WTC11 (cell line): ENCODE measurements at regions not wholly inside any gene's neighbourhood (a gene's known extent, or its start where the extent isn't known, plus 50 kb on each side); places are given as distances from the start of the nearest gene placed in this dataset.

ENCODE experiments used
- ATAC-seq: fragments of 200-7000 bp; cut with Tn5 transposase; 2 replicates; pipeline ENCODE4 v1.10.0; 2021; ENCODE audit warnings: mild to moderate bottlenecking, moderate library complexity
- CTCF ChIA-PET: fragments of 300-600 bp; sonication (Branson Sonifier 250); formaldehyde crosslinking; loops from one replicate; lab custom pipeline; 2021; ENCODE audit warnings: antibody characterized with exemption; lab: Charles Lee
- POLR2A ChIA-PET: fragments of 350-600 bp; sonication (Branson Sonifier 250); formaldehyde crosslinking; loops from one replicate; lab custom pipeline; 2021; ENCODE audit warnings: antibody characterized with exemption; lab: Charles Lee
- DNase-seq: peaks from one replicate; pipeline ENCODE4 v3.0.0; 2021; ENCODE audit warnings: low spot score
- H3K27ac Mint-ChIP-seq: 2 replicates; pipeline ENCODE4 v1.8.0; 2021; ENCODE audit warnings: mixed read lengths
- H3K27me3 Mint-ChIP-seq: 2 replicates; pipeline ENCODE4 v1.8.0; 2021; ENCODE audit warnings: low read depth, mild to moderate bottlenecking, moderate library complexity, mixed read lengths
- H3K36me3 Mint-ChIP-seq: 2 replicates; pipeline ENCODE4 v1.8.0; 2021; ENCODE audit warnings: mixed read lengths
- H3K4me1 Mint-ChIP-seq: 2 replicates; pipeline ENCODE4 v1.8.0; 2022; ENCODE audit warnings: mixed read lengths
- H3K4me3 Mint-ChIP-seq: 2 replicates; pipeline ENCODE4 v1.8.0; 2021; ENCODE audit warnings: mild to moderate bottlenecking, moderate library complexity, mixed read lengths
- H3K9me3 Mint-ChIP-seq: 2 replicates; pipeline ENCODE4 v1.8.0; 2021; ENCODE audit warnings: mixed read lengths
- ATF1 ChIP-seq: sonication (generic); formaldehyde crosslinking; IDR thresholded peaks from 2 replicates; pipeline ENCODE4 v1.8.1; 2023; ENCODE audit warnings: mild to moderate bottlenecking, moderate library complexity, missing genetic modification reagents
- E2F1 ChIP-seq: sonication (generic); formaldehyde crosslinking; IDR thresholded peaks from 2 replicates; pipeline ENCODE4 v1.8.0; 2022; ENCODE audit warnings: mild to moderate bottlenecking, missing genetic modification reagents
- E2F5 ChIP-seq: sonication (generic); formaldehyde crosslinking; IDR thresholded peaks from 2 replicates; pipeline ENCODE4 v1.8.1; 2022; ENCODE audit warnings: mild to moderate bottlenecking, moderate library complexity, missing genetic modification reagents
- EMX1 ChIP-seq: fragments of 250-450 bp; sonication (Bioruptor Pico); IDR thresholded peaks from 2 replicates; pipeline ENCODE4 v1.8.0; 2021; ENCODE audit warnings: mild to moderate bottlenecking
- ESRRA ChIP-seq: sonication (generic); formaldehyde crosslinking; IDR thresholded peaks from 2 replicates; pipeline ENCODE4 v1.8.1; 2022; ENCODE audit warnings: mild to moderate bottlenecking, missing genetic modification reagents, borderline replicate concordance
- ETV6 ChIP-seq: sonication (generic); formaldehyde crosslinking; IDR thresholded peaks from 2 replicates; pipeline ENCODE4 v1.8.1; 2022; ENCODE audit warnings: mild to moderate bottlenecking, missing genetic modification reagents
- FOXP4 ChIP-seq: sonication (generic); formaldehyde crosslinking; IDR thresholded peaks from 2 replicates; pipeline ENCODE4 v1.8.0; 2022; ENCODE audit warnings: mild to moderate bottlenecking, missing genetic modification reagents
- JUN ChIP-seq: sonication (generic); formaldehyde crosslinking; IDR thresholded peaks from 2 replicates; pipeline ENCODE4 v1.8.0; 2023; ENCODE audit warnings: mild to moderate bottlenecking, missing genetic modification reagents
- NFATC4 ChIP-seq: fragments of 250-450 bp; sonication (Bioruptor Pico); IDR thresholded peaks from 2 replicates; pipeline ENCODE4 v1.9.0; 2021; ENCODE audit warnings: mild to moderate bottlenecking
- NR3C1 ChIP-seq: sonication (generic); formaldehyde crosslinking; conservative IDR thresholded peaks from 2 replicates; pipeline ENCODE4 v1.8.1; 2023; ENCODE audit warnings: low read depth, mild to moderate bottlenecking, missing genetic modification reagents
- OVOL2 ChIP-seq: fragments of 250-450 bp; sonication (Bioruptor Pico); IDR thresholded peaks from 2 replicates; pipeline ENCODE4 v1.9.0; 2021; ENCODE audit warnings: mild to moderate bottlenecking, borderline replicate concordance
- RORB ChIP-seq: fragments of 250-450 bp; sonication (Bioruptor Pico); IDR thresholded peaks from 2 replicates; pipeline ENCODE4 v1.9.0; 2021; ENCODE audit warnings: mild to moderate bottlenecking
- SMAD3 ChIP-seq: sonication (generic); formaldehyde crosslinking; IDR thresholded peaks from 2 replicates; pipeline ENCODE4 v1.8.0; 2022; ENCODE audit warnings: missing genetic modification reagents, mild to moderate bottlenecking, borderline replicate concordance
- SMAD4 ChIP-seq: sonication (generic); formaldehyde crosslinking; IDR thresholded peaks from 2 replicates; pipeline ENCODE4 v1.8.0; 2022; ENCODE audit warnings: mild to moderate bottlenecking, missing genetic modification reagents
- ZNF219 ChIP-seq: sonication (generic); formaldehyde crosslinking; IDR thresholded peaks from 2 replicates; pipeline ENCODE4 v1.8.0; 2023; ENCODE audit warnings: missing genetic modification reagents, mild to moderate bottlenecking, borderline replicate concordance
- ZNF512 ChIP-seq: sonication (generic); formaldehyde crosslinking; IDR thresholded peaks from 2 replicates; pipeline ENCODE4 v1.8.1; 2022; ENCODE audit warnings: missing genetic modification reagents, borderline replicate concordance

GRCh38 chr1:209444961-209445360 is 138.6 kb upstream of the CAMK1G start:
- no peak for DNase-seq
- H3K9me3 Mint-ChIP-seq, result peaks cover 11% of the 10 kb centered on the region
- TF ChIP-seq JUN (CRISPR knock-in tag) (no peak), OVOL2 (CRISPR knock-in tag) (no peak), ZNF512 (CRISPR knock-in tag) (no peak), E2F1 (no peak), SMAD3 (CRISPR knock-in tag) (no peak), ESRRA (no peak), SMAD4 (CRISPR knock-in tag) (no peak)
- TF ChIP-seq, all 79 proteins: peak for 0
- no peak for ATAC-seq
- ChIA-PET CTCF (interaction anchor here (1.4 kb wide), 1 partner anchor 91 kb away, joined by 3 read pairs; no protein-coding TSS in a partner anchor), POLR2A (no interaction called here)
- Mint-ChIP-seq H3K27ac (no peak overlapping the region), H3K4me3 (no peak overlapping the region), H3K36me3 (peaks cover 5% of the 10 kb centered on the region), H3K27me3 (peaks cover 2% of the 10 kb centered on the region; the same call in 1 of the 2 replicates), H3K4me1 (peaks cover 36% of the 10 kb centered on the region)

GRCh38 chr1:209445576-209445975 is 137.9 kb upstream of the CAMK1G start:
- peaks cover 36% of the 10 kb centered on the region for H3K4me1 Mint-ChIP-seq
- ATAC-seq, result no peak
- peaks cover 3% of the 10 kb centered on the region; the same call in 1 of the 2 replicates for H3K36me3 Mint-ChIP-seq
- ChIA-PET POLR2A (no interaction called here), CTCF (interaction anchor here (1.4 kb wide), 1 partner anchor 91 kb away, joined by 3 read pairs; no protein-coding TSS in a partner anchor)
- H3K27ac Mint-ChIP-seq, result no peak overlapping the region
- H3K9me3 Mint-ChIP-seq, result peaks cover 8% of the 10 kb centered on the region
- no peaks in the 10 kb centered on the region; the same call in 1 of the 2 replicates for H3K27me3 Mint-ChIP-seq
- no peak for DNase-seq
- H3K4me3 Mint-ChIP-seq, result no peak overlapping the region
- TF ChIP-seq ATF1 (CRISPR knock-in tag), result no peak

GRCh38 chr1:209446356-209446755 is 137.2 kb upstream of the CAMK1G start:
- CTCF ChIA-PET, result no interaction called here
- H3K9me3 Mint-ChIP-seq, result peaks cover 8% of the 10 kb centered on the region
- TF ChIP-seq E2F5 (CRISPR knock-in tag) (no peak), NFATC4 (no peak), RORB (CRISPR knock-in tag) (no peak), ETV6 (CRISPR knock-in tag) (no peak), NR3C1 (CRISPR knock-in tag) (no peak), EMX1 (CRISPR knock-in tag) (no peak), ZNF219 (CRISPR knock-in tag) (no peak), E2F1 (no peak), ESRRA (no peak), FOXP4 (no peak)
- TF ChIP-seq, all 79 proteins: peak for 0
- no peak for DNase-seq
- Mint-ChIP-seq H3K27ac (no peak overlapping the region), H3K4me1 (peaks cover 42% of the 10 kb centered on the region), H3K36me3 (peaks cover 9% of the 10 kb centered on the region), H3K4me3 (no peak overlapping the region), H3K27me3 (no peaks in the 10 kb centered on the region; the same call in 1 of the 2 replicates)
- POLR2A ChIA-PET, result no interaction called here
- no peak for ATAC-seq
